Type B pancreatic cell (in vitro differentiated cells): ENCODE measurements at regions not wholly inside any gene's neighbourhood (a gene's known extent, or its start where the extent isn't known, plus 50 kb on each side); places are given as distances from the start of the nearest gene placed in this dataset.

Experiments used
- DNase-seq: peaks from one replicate; pipeline ENCODE4 v3.0.0; 2021; ENCODE audit warnings: mixed read lengths; ENCODE audit not compliant: unreplicated experiment; ENCODE audit errors: extremely low spot score
- H3K27ac Mint-ChIP-seq: 2 replicates; pipeline ENCODE4 v1.8.0; 2021; ENCODE audit warnings: mild to moderate bottlenecking, mixed read lengths
- H3K27me3 Mint-ChIP-seq: 2 replicates; pipeline ENCODE4 v1.8.0; 2021; ENCODE audit warnings: mixed read lengths
- H3K36me3 Mint-ChIP-seq: 2 replicates; pipeline ENCODE4 v1.8.0; 2021; ENCODE audit warnings: mixed read lengths
- H3K4me1 Mint-ChIP-seq: one replicate; pipeline ENCODE4 v1.8.0; 2021; ENCODE audit warnings: mixed read lengths; ENCODE audit not compliant: unreplicated experiment
- H3K4me3 Mint-ChIP-seq: 2 replicates; pipeline ENCODE4 v1.8.0; 2021; ENCODE audit warnings: mild to moderate bottlenecking, mixed read lengths
- H3K9me3 Mint-ChIP-seq: 2 replicates; pipeline ENCODE4 v1.8.0; 2021; ENCODE audit warnings: mixed read lengths
- TF ChIP-seq, protein P1 (sequence below): fragments of 200-600 bp; sonication (generic); conservative IDR thresholded peaks from 2 replicates; pipeline ENCODE4 v1.5.0; 2021; ENCODE audit warnings: antibody characterized with exemption, mild to moderate bottlenecking

GRCh38 chr2:121949271-121949670 is 193.8 kb downstream of the TSN start:
- peaks cover 25% of the 10 kb centered on the region for H3K27me3 Mint-ChIP-seq

GRCh38 chr2:121955426-121955825 is 200.0 kb downstream of the TSN start:
- no peak for DNase-seq
- no peaks in the 10 kb centered on the region for H3K36me3 Mint-ChIP-seq
- H3K27ac Mint-ChIP-seq: no peak overlapping the region
- peaks cover 6% of the 10 kb centered on the region for H3K4me1 Mint-ChIP-seq
- H3K4me3 Mint-ChIP-seq: no peak overlapping the region
- TF ChIP-seq, protein P1, sequence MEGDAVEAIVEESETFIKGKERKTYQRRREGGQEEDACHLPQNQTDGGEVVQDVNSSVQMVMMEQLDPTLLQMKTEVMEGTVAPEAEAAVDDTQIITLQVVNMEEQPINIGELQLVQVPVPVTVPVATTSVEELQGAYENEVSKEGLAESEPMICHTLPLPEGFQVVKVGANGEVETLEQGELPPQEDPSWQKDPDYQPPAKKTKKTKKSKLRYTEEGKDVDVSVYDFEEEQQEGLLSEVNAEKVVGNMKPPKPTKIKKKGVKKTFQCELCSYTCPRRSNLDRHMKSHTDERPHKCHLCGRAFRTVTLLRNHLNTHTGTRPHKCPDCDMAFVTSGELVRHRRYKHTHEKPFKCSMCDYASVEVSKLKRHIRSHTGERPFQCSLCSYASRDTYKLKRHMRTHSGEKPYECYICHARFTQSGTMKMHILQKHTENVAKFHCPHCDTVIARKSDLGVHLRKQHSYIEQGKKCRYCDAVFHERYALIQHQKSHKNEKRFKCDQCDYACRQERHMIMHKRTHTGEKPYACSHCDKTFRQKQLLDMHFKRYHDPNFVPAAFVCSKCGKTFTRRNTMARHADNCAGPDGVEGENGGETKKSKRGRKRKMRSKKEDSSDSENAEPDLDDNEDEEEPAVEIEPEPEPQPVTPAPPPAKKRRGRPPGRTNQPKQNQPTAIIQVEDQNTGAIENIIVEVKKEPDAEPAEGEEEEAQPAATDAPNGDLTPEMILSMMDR: no peak
- peaks cover 29% of the 10 kb centered on the region for H3K27me3 Mint-ChIP-seq
- H3K9me3 Mint-ChIP-seq: peaks cover 5% of the 10 kb centered on the region

More at GRCh38 chr2:121949271-121949670, 193.8 kb downstream of the TSN start:
- Mint-ChIP-seq H3K36me3 (no peaks in the 10 kb centered on the region), H3K4me1 (peaks cover 3% of the 10 kb centered on the region), H3K9me3 (peaks cover 5% of the 10 kb centered on the region), H3K4me3 (no peak overlapping the region), H3K27ac (no peak overlapping the region)
- TF ChIP-seq, protein P1: no peak
- DNase-seq: no peak

- DNase-seq: no peak
- peaks cover 5% of the 10 kb centered on the region for H3K9me3 Mint-ChIP-seq
- no peaks in the 10 kb centered on the region for H3K36me3 Mint-ChIP-seq
- TF ChIP-seq, protein P1: no peak
- H3K27ac Mint-ChIP-seq: no peak overlapping the region
- H3K27me3 Mint-ChIP-seq: peaks cover 27% of the 10 kb centered on the region
- no peak overlapping the region for H3K4me3 Mint-ChIP-seq
- peaks cover 6% of the 10 kb centered on the region for H3K4me1 Mint-ChIP-seq
These were observed 200.4 kb downstream of the TSN start for GRCh38 chr2:121955872-121956271.

DNA sequence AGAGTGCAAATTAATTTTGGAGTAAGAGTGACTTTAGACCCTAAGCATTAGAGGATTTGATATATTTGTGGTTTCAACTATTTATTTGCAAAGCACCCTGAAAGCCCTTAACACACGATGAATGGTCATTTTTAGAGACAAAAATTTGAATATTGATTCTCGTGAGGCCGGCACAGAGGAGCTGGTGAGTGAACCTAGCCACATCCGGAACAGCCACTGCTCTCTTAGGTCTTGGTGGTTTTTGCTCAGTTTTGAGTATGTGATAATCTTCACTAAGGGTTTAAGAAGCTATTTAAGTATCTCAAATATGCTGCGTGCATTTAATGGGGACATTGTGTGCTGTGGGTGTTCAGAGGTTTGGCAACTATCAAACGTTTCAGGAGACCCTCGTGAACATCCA is 204.8 kb downstream of the TSN start:
- Mint-ChIP-seq H3K27me3 (peaks cover 19% of the 10 kb centered on the region), H3K4me3 (no peak overlapping the region), H3K27ac (no peak overlapping the region), H3K4me1 (peaks cover 5% of the 10 kb centered on the region), H3K9me3 (no peaks in the 10 kb centered on the region), H3K36me3 (no peaks in the 10 kb centered on the region)
- TF ChIP-seq, protein P1: no peak
- no peak for DNase-seq

DNA sequence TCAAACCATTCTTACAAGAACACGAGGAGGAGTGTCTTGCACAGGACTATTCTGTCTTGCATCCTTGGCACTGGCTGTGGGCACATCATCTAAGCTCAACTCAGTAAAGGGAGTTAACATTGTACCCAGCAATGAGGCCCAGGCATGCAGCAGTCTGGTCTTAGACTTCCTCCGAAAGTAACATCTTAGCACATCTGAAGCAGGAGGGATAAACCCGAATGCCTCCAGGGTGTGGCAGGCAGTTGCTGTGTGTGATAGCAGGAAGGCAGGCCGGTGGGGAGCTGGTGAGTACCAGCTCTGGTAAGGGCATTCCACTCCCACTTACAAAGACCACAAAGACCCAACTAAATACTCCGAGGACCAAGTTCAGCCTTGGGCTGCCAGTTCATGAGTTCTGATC is 206.3 kb downstream of the TSN start:
- no peaks in the 10 kb centered on the region for H3K4me1 Mint-ChIP-seq
- peaks cover 8% of the 10 kb centered on the region for H3K9me3 Mint-ChIP-seq
- no peak overlapping the region for H3K4me3 Mint-ChIP-seq
- DNase-seq: no peak
- peaks cover 1% of the 10 kb centered on the region for H3K36me3 Mint-ChIP-seq
- H3K27me3 Mint-ChIP-seq: peaks cover 31% of the 10 kb centered on the region
- no peak overlapping the region for H3K27ac Mint-ChIP-seq
- TF ChIP-seq, protein P1: no peak

- DNase-seq: no peak
- Mint-ChIP-seq H3K27ac (no peak overlapping the region), H3K9me3 (peaks cover 12% of the 10 kb centered on the region), H3K4me3 (no peak overlapping the region), H3K36me3 (peaks cover 4% of the 10 kb centered on the region), H3K27me3 (peaks cover 36% of the 10 kb centered on the region), H3K4me1 (peaks cover 17% of the 10 kb centered on the region)
- TF ChIP-seq, protein P1: no peak
These were observed 210.2 kb downstream of the TSN start for GRCh38 chr2:121965661-121966060.
